ENCODE measurements at regions not wholly inside any gene's neighbourhood (a gene's known extent, or its start where the extent isn't known, plus 50 kb on each side); places are given as distances from the start of the nearest gene placed in this dataset.

GRCh38 chr2:221361633-221362032 is 210.5 kb downstream of the EPHA4 start:
- no peak for DNase-seq (ENCODE audit: low read depth)
- no peak for TF ChIP-seq CTCF (conservative IDR thresholded peaks at IDR 0.05; ENCODE audit: low read depth, low read length)
- no peak overlapping the region for H3K4me3 ChIP-seq (ENCODE audit: low read depth, low read length)

DNA sequence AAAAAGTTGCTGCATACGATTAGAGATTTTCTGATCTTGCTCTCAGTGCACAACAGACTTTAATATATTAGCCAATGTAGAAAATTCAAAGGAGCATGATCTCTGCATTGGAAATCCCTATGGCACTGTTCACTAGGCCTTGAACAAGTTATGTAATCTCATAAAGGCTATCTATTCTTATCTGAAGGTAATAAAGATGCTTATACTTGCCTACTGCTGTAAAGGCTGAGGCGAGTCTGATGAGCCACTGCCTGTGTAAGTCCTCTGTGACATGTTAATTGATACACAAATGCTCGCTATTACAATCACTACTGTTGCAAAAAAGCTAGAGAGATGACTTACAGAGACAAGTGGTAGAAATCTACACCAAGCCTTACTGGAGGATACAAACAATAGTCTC is 207.4 kb downstream of the EPHA4 start:
- H3K4me3 ChIP-seq (ENCODE audit: low read depth, low read length) = no peak overlapping the region
- DNase-seq (ENCODE audit: low read depth) = no peak
- TF ChIP-seq CTCF (conservative IDR thresholded peaks at IDR 0.05; ENCODE audit: low read depth, low read length) = no peak

Measured in choroid plexus epithelial cell (primary cell).